ENCODE measurements at regions not wholly inside any gene's neighbourhood (a gene's known extent, or its start where the extent isn't known, plus 50 kb on each side); places are given as distances from the start of the nearest gene placed in this dataset.

GRCh38 chrX:69024931-69025330 is 140.3 kb downstream of the PJA1 start:
- DNase-seq = no peak

GRCh38 chrX:69024161-69024736 is 141.0 kb downstream of the PJA1 start:
- no peak for DNase-seq

GRCh38 chrX:69022430-69022829 is 142.8 kb downstream of the PJA1 start:
- no peak for DNase-seq

DNA sequence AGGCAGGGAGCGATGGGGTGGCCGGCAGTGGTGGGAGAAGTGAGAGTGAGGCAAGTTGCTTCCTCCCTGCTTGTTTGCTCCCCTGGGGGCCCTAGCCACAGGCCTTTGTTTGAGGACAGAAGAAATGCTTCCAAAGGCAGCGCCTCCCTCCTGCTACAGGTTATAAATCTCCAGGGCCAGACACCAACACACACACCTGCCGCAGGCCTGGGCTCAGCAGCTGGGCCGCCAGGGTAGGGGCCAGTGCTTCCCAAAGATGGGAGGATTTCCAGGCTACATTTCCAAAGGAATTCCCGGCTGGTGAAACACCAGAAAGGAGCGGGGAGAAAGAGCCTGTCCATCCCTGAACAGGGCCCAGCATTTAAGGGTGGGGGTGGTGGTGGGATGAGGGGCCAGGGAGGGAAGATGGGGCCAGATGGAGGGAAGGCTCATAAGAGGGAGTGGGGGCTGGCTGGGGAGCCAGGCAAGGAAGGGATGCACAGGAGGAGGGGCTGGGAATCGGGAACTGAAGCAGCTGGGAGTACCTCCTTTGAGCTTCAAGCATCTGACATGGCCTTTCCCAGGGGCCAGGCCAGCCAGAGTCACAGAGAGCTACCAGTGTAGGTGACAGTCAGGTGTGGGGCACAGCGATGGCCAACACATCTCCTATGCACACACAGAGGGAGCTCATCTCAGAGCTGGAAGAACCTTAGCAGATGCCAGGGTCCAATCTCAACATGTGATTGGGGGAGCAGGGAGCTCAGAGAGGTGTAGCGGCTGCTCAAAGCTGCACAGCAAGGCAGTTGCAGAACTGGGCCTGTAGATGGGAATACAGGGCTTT is 143.9 kb downstream of the PJA1 start:
- no peak for DNase-seq

DNA sequence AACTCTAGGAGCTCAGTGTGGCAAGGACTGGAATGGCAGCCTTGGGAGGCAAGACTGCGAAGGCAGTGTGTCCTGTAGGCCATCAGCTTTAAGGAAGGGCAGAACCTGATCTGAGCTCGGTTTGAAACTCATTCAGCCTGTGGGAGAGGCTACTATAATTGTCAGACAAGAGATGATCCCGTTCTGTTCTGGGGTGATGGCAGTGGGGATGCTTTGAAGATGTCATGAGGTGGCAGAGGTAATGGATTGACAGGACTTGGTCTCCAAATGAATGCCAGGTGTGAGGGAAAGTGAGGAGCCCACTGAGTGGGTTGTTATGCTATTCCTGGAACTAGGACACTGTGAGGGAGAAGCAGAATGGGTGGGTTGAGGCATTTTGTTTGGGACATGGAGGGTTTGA is 144.9 kb downstream of the PJA1 start:
- no peak for DNase-seq

DNA sequence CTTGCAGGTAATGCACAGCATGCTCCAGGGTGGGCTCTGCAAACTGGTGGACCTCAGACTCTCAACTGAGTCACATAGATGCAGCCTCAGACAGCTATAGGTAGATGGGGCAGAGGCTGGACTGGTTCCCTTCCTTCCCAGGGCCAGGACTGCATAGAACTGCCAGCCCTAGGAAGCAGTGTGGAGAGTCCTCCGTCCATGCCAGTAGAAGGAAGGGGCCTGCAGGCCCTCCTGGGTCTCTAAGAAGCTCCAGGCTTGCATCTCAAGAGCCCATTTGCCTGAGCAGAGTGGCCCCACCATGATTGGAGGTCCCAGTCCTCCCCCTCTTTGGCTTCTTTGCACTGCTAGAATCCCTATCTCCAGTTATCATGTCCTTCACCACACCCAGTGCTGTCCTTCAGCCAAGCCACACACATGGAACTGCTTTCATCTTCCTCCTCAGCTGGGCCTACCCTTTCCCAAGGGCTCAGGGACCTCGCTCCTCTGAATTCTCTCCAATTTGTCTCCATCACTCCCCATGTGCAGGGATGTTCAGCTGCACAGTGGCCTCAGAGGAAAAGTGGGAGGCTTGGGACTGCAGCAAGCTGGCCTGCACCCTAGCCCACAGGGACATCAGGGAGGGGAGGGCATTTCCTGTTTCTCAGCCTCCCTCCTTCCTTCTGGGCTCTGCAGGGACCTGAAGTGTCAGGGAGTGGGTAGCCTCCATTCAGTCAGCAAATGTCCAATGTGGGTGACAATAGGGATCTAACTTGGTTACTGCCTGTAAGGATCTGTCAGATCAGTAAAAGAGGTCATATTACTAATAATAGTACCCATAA is 146.0 kb downstream of the PJA1 start:
- DNase-seq = no peak

GRCh38 chrX:69018416-69019072 is 146.7 kb downstream of the PJA1 start:
- DNase-seq = no peak

- DNase-seq = no peak
These were observed 148.8 kb downstream of the PJA1 start for GRCh38 chrX:69016293-69016941.

GRCh38 chrX:69015564-69016292 is 149.5 kb downstream of the PJA1 start:
- no peak for DNase-seq

DNA sequence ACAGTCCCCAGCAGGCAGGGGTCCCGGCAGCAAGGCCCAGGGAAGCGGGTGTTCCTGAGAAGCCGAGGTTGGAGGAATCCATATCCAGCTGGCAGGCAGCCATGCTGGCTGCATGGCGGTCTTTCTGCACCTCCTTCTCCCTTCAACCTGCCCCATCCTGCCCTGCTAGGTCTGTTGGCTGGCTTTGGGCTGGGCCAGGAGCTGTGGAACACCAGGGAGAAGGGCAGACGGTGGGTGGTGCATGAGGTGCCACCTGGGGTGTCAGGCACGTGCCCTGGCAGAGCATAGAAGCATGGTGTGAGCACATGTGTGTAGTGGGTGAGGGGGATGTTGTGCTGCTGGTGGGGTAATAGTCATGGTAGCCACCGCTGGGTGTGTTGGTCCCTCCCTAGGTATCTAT is 150.1 kb downstream of the PJA1 start:
- no peak for DNase-seq

GRCh38 chrX:69014200-69014599 is 151.1 kb downstream of the PJA1 start:
- DNase-seq = no peak

DNA sequence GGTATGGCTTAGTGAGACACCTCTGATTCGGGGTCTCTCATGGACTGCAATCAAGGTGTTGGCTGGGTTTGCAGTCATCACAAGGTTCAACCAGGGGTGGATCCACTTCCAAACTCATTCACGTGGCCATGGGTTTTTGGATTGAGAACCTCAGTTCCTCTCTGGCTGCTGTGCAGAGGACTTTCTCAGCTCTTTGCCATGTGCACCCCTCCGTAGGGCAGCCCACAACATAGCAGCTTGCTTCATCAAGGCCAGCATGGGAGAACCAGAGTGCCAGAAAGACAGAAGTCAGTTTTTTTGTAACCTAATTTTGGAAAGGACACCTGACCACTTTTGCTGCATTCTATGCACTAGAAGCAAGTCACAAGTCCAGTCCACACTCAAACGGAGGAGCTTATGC is 154.9 kb downstream of the PJA1 start:
- no peak for DNase-seq

DNA sequence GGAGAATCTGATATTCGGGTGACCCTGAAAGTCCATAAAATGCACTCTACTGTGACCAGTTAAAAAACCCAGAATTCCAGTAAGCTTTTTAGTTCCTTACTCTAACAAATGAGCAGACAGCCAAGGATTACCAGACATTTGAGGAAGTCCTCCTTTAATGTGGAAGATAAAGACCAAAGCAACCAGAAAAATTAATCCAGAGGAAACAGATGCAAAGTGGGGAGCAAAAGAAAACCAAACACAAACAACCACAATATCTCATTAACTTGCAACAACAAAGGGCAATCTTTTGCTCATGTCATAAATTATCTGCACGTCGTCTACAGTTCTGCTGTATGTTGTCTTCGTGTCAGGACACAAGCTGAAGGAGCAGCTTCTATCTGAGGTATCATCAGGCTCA is 164.4 kb downstream of the PJA1 start:
- DNase-seq = no peak

- DNase-seq = no peak
These were observed 165.3 kb downstream of the PJA1 start for GRCh38 chrX:68999931-69000330.

GRCh38 chrX:68999356-68999755 is 165.9 kb downstream of the PJA1 start:
- DNase-seq = no peak

GRCh38 chrX:68998716-68999115 is 166.5 kb downstream of the PJA1 start:
- no peak for DNase-seq

- DNase-seq = no peak
These were observed 167.3 kb downstream of the PJA1 start for GRCh38 chrX:68997911-68998310.

- no peak for DNase-seq
These were observed 167.7 kb downstream of the PJA1 start for GRCh38 chrX:68997511-68997910.

DNA sequence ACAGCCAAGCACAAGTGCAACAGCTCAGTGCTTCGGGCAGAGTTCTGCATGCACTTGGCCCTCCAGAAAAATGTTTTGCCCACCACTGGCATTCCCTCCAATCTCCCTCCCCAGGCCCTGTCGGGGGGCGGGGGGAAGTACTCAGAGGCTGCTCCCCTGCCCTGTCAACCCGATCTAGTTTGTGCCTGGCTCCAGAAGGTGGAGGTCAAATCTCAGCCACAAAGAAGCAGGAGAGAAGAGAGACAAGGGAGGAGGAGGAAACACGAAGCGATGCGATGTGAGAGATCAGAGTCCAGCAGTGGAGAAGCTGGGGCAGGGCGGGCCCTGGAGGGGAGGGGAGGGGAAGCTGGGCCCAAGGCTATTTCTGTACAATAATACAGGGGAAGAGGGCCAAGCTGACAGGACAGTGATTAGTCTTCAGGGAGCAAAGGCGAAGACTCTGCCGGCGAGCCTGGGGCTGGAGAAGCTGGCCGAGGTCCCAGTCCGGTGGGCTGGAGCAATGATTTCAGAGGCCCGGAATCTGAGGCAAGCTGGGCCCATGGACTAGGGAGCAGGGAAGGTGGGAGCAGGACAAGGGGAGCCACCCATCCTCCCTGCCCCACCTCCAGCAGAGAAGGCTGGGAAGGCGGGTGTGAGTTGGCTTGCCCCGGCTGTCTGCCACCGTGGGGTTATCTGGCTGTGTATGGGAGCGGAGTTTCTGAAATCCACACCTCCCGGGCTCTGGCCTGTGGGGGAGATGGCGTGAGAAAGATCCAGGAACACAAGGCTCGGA is 167.1 kb downstream of the EFNB1 start:
- no peak for DNase-seq

GRCh38 chrX:68995386-68995779 is 166.6 kb downstream of the EFNB1 start:
- no peak for DNase-seq

DNA sequence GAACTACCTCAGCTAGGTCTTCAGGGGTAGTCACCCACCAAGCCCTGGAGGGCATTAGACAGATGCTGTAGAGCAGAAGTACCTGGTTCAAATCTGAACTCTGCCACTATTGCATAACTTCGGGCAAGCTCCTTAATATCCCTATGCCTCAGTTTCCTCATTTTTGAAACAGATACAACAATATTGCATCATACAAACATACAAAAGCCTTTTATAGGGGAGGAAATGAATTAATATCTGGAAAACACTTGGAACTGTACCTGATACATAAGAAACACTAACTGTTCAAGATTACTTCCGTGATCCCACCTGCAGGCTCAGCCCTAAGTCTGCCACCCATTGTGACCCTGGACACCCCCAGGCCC is 166.1 kb downstream of the EFNB1 start:
- DNase-seq = no peak
